CD8-positive, alpha-beta memory T cell (primary cell): ENCODE measurements at regions not wholly inside any gene's neighbourhood (a gene's known extent, or its start where the extent isn't known, plus 50 kb on each side); places are given as distances from the start of the nearest gene placed in this dataset.
"Not testable (repeated sequence)": the region's sequence is repeated elsewhere in the genome, so short reads cannot be mapped to it uniquely, and the experiment has no call there.

Experiments
- CTCF ChIA-PET: fragments of 350-600 bp; sonication (Branson Sonifier 250); formaldehyde crosslinking; loops from one replicate; lab custom pipeline; 2021; ENCODE audit warnings: antibody characterized with exemption; lab: Charles Lee
- POLR2A ChIA-PET: fragments of 350-600 bp; sonication (Branson Sonifier 250); formaldehyde crosslinking; loops from one replicate; lab custom pipeline; 2021; ENCODE audit warnings: antibody characterized with exemption; lab: Charles Lee
- DNase-seq, 5 donors: peaks; one replicate each; pipeline versions ENCODE4 v3.0.0 to v3.0.0-alpha.2; 2020 to 2022; ENCODE audit warnings: mixed read lengths in 1 of 5
- H3K27ac ChIP-seq: one replicate; pipeline ENCODE4 v1.7.0; 2013; ENCODE audit warnings: low read depth, mild to moderate bottlenecking, low read length, moderate library complexity
- H3K27me3 ChIP-seq: 2 replicates; pipeline ENCODE4 v1.7.0; 2013; ENCODE audit warnings: low read length, mild to moderate bottlenecking; ENCODE audit not compliant: insufficient read depth, poor library complexity, severe bottlenecking
- H3K36me3 ChIP-seq: 2 replicates; pipeline ENCODE4 v1.7.0; 2013; ENCODE audit warnings: mild to moderate bottlenecking, low read length, moderate library complexity; ENCODE audit not compliant: insufficient read depth
- H3K4me1 ChIP-seq: 2 replicates; pipeline ENCODE4 v1.7.0; 2013; ENCODE audit warnings: mild to moderate bottlenecking, low read length, moderate library complexity; ENCODE audit not compliant: insufficient read depth
- H3K4me3 ChIP-seq: 2 replicates; pipeline ENCODE4 v1.7.0; 2013; ENCODE audit warnings: mild to moderate bottlenecking, low read length
- H3K9me3 ChIP-seq: 2 replicates; pipeline ENCODE4 v1.7.0; 2013; ENCODE audit warnings: mild to moderate bottlenecking, low read length
- H3K27ac Mint-ChIP-seq, 8 donors: one replicate each; pipeline ENCODE4 v1.8.0; 2020 to 2021; ENCODE audit warnings: mixed read lengths in 8 of 8, mild to moderate bottlenecking in 6 of 8, inconsistent platforms in 3 of 8, moderate library complexity in 3 of 8
- H3K27me3 Mint-ChIP-seq, 2 donors: one replicate each; pipeline ENCODE4 v1.8.0; 2020 to 2021; ENCODE audit warnings: mixed read lengths in 2 of 2, mild to moderate bottlenecking in 1 of 2, moderate library complexity in 1 of 2
- H3K36me3 Mint-ChIP-seq, 3 donors: one replicate each; pipeline ENCODE4 v1.8.0; 2020 to 2021; ENCODE audit warnings: mixed read lengths in 3 of 3, inconsistent platforms in 1 of 3, mild to moderate bottlenecking in 1 of 3
- H3K4me1 Mint-ChIP-seq, 3 donors: one replicate each; pipeline ENCODE4 v1.8.0; 2020 to 2021; ENCODE audit warnings: mixed read lengths in 3 of 3, inconsistent platforms in 1 of 3, mild to moderate bottlenecking in 1 of 3
- H3K4me3 Mint-ChIP-seq, 7 donors: one replicate each; pipeline ENCODE4 v1.8.0; 2020 to 2021; ENCODE audit warnings: mixed read lengths in 7 of 7, mild to moderate bottlenecking in 6 of 7, moderate library complexity in 4 of 7, inconsistent platforms in 2 of 7
- H3K9me3 Mint-ChIP-seq, 5 donors: one replicate each; pipeline ENCODE4 v1.8.0; 2020 to 2022; ENCODE audit warnings: mixed read lengths in 5 of 5, mild to moderate bottlenecking in 3 of 5, moderate library complexity in 2 of 5, inconsistent platforms in 1 of 5

DNA sequence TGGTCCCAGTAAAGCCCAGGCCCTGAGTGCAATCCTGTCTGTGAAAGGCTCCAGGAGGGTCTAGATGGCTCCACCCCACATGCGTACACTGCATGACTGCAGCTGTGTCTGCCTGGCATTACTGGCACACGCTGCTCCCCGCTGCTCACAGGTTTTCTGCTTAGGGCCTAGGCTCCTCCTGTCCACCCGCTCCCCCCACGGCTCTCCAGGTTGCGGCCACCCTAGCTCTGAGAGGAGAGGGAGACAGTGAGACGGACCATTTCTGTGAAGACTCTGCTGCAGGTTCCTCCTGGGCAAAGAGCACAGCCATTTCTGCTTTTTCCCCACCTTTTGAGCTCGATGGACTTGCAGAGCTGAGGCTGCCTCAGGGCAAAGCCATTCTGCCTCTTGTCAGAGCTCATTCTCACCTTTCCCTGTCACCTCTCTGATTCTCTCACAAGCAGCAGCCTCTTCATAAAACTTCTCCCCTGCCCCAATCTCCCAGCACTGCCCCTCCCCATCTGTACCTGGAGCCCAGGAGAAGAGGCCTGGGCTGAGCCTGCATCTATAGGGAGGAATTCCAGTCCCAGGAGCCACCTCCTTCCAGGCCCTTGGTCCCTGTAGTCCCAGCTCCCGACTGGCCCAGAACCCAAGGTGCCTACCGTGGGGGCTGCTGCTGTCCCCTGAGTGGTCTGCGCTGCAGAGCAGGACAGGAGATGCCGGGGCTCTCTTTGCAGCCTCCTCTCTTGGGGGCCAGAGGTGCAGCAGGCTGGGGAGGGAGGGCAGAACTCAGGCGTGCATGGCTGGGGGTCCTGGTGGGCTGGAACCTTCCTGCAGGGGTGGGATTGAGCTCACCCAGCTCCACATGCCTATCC is 433.7 kb upstream of the B3GAT1 start:
- no peaks in the 10 kb centered on the region for H3K36me3 Mint-ChIP-seq
- no peaks in the 10 kb centered on the region for H3K9me3 Mint-ChIP-seq
- ChIA-PET POLR2A (no interaction called here), CTCF (no interaction called here)
- Histone ChIP-seq H3K9me3 (no peaks in the 10 kb centered on the region), H3K27ac (no peak overlapping the region), H3K4me1 (no peaks in the 10 kb centered on the region), H3K27me3 (no peaks in the 10 kb centered on the region), H3K36me3 (no peaks in the 10 kb centered on the region), H3K4me3 (no peak overlapping the region)
- H3K27ac Mint-ChIP-seq = peak overlapping the region in 1 of 8 donors; percentile 54
- H3K27me3 Mint-ChIP-seq = peaks cover 12 to 43% of the 10 kb centered on the region in 2 donors
- no peak overlapping the region for H3K4me3 Mint-ChIP-seq
- DNase-seq = no peak
- H3K4me1 Mint-ChIP-seq = no peaks in the 10 kb centered on the region

DNA sequence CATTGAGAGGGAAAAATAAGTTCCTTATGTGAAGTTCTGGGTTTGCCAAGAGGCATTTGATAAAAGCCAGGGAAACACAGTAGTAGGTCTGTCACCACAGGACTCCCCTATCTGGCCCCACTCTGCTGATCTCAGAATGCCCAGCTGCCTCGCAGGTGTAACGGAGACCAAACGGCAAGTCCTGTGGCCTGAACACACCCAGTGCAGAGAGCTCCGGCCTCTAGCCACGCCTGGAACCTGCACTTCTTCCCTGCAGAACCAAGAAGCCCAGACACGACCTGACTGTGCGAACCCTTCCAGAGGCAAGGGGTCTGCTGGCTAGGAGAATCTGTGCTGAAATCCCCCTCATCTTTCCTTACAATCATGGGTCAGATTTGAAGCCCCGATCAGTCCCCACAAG is 432.8 kb upstream of the B3GAT1 start:
- no peaks in the 10 kb centered on the region for H3K4me1 Mint-ChIP-seq
- no peaks in the 10 kb centered on the region for H3K36me3 Mint-ChIP-seq
- Histone ChIP-seq H3K27me3 (no peaks in the 10 kb centered on the region), H3K4me3 (no peak overlapping the region), H3K4me1 (no peaks in the 10 kb centered on the region), H3K9me3 (no peaks in the 10 kb centered on the region), H3K27ac (no peak overlapping the region), H3K36me3 (no peaks in the 10 kb centered on the region)
- DNase-seq = no peak
- no peaks in the 10 kb centered on the region for H3K9me3 Mint-ChIP-seq
- no peak overlapping the region for H3K4me3 Mint-ChIP-seq
- H3K27me3 Mint-ChIP-seq = peaks cover 16 to 45% of the 10 kb centered on the region in 2 donors
- CTCF ChIA-PET = no interaction called here
- no peak overlapping the region for H3K27ac Mint-ChIP-seq
- POLR2A ChIA-PET = no interaction called here

DNA sequence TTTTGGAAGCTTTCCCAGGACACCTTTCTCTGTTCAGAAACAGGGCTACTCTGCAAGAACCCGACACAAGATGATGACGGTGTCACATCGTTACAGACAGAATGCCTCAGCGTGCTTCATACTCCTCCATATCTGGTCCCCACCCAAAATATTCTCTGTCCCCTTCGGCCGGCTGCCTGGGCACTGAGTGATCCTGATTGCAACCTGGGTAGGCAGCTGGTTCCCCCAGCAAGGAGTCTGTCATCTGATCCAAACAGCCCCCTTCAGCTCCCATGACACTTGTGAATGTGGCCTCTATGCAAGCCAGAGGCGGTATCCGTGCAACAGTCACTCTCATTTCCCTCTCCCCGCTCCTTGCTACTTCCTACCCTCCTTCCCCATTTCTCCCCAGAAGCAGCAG is 431.7 kb upstream of the B3GAT1 start:
- Mint-ChIP-seq H3K27me3 (peaks cover 16 to 45% of the 10 kb centered on the region in 2 donors), H3K4me3 (no peak overlapping the region), H3K36me3 (no peaks in the 10 kb centered on the region), H3K27ac (no peak overlapping the region), H3K9me3 (no peaks in the 10 kb centered on the region), H3K4me1 (no peaks in the 10 kb centered on the region)
- Histone ChIP-seq H3K36me3 (no peaks in the 10 kb centered on the region), H3K4me1 (no peaks in the 10 kb centered on the region), H3K27me3 (no peaks in the 10 kb centered on the region), H3K27ac (no peak overlapping the region), H3K4me3 (no peak overlapping the region), H3K9me3 (no peaks in the 10 kb centered on the region)
- DNase-seq = no peak
- POLR2A ChIA-PET = no interaction called here
- CTCF ChIA-PET = no interaction called here

DNA sequence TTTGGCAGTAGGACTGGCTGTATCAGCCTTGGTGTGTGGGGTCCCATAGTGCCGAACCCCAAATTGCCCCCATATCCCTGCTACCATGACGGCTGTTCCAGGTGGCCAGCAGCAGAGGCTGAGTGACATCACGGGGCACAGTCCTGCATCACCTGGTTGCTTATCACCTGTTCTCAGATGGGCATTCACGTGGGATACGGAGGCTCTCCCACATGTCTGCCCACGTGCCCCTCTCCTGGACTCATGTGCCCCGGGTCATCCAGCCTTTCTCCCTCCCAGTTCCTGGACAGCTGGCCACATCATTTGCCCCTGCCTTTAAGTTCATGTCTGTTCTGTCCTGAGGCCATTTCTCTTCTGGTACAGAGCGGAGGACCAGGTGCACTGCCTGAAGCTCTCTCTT is 431.0 kb upstream of the B3GAT1 start:
- Histone ChIP-seq H3K4me1 (no peaks in the 10 kb centered on the region), H3K4me3 (no peak overlapping the region), H3K27me3 (no peaks in the 10 kb centered on the region), H3K36me3 (no peaks in the 10 kb centered on the region), H3K27ac (no peak overlapping the region), H3K9me3 (no peaks in the 10 kb centered on the region)
- peak overlapping the region in 1 of 8 donors; percentile 22 for H3K27ac Mint-ChIP-seq
- ChIA-PET CTCF (no interaction called here), POLR2A (no interaction called here)
- H3K36me3 Mint-ChIP-seq = no peaks in the 10 kb centered on the region
- peaks cover 16 to 45% of the 10 kb centered on the region in 2 donors for H3K27me3 Mint-ChIP-seq
- DNase-seq = no peak
- H3K4me1 Mint-ChIP-seq = no peaks in the 10 kb centered on the region
- H3K4me3 Mint-ChIP-seq = no peak overlapping the region
- H3K9me3 Mint-ChIP-seq = no peaks in the 10 kb centered on the region

DNA sequence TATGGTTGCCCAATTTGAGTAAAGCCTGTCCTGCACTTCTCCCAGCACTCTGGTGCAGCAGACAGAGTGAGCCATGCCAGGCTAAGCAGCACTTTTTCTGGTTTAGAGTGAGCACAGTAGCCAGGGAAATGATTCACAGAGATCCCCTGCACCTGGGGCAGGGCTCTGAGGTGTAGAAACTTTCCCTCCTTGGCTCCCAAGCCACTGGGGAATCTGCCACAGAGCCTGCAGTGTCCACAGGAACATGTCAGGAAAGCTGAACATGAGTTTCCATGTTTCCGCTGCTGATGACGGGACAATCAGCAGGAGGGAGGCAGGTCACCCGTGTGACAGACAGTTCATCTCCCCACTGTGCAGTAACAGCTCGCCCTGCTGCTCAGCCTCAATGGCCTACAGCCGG is 429.9 kb upstream of the B3GAT1 start:
- no peaks in the 10 kb centered on the region for H3K9me3 Mint-ChIP-seq
- no peaks in the 10 kb centered on the region for H3K4me1 ChIP-seq
- CTCF ChIA-PET = no interaction called here
- no peak overlapping the region for H3K27ac ChIP-seq
- no peaks in the 10 kb centered on the region for H3K27me3 ChIP-seq
- H3K27me3 Mint-ChIP-seq = peaks cover 16 to 45% of the 10 kb centered on the region in 2 donors
- H3K4me3 ChIP-seq = no peak overlapping the region
- no peaks in the 10 kb centered on the region for H3K36me3 ChIP-seq
- H3K36me3 Mint-ChIP-seq = no peaks in the 10 kb centered on the region
- POLR2A ChIA-PET = no interaction called here
- no peaks in the 10 kb centered on the region for H3K9me3 ChIP-seq
- H3K27ac Mint-ChIP-seq = peak overlapping the region in 1 of 8 donors; percentile 1
- no peak overlapping the region for H3K4me3 Mint-ChIP-seq
- no peak for DNase-seq
- H3K4me1 Mint-ChIP-seq = no peaks in the 10 kb centered on the region

DNA sequence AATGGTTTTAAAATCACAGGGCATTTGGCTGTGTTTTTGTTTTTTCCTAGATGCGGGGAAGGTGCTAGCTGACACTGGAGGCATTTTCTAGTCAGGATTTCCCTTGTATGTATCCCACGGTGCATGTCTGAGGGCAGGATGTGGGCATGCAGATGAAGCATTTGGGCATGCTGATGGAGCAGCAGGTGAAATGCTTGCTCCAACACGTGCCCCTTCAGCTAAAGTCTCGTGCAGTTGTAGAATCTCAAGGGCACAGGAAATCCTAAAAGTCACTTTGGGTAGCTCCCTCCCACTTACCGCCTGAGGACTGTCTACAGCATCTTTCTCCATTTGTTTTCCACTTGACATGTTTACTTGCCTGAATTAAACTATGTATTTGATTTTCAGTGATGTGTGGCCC is 429.4 kb upstream of the B3GAT1 start:
- Mint-ChIP-seq H3K27me3 (peaks cover 16 to 45% of the 10 kb centered on the region in 2 donors), H3K9me3 (no peaks in the 10 kb centered on the region), H3K4me3 (no peak overlapping the region), H3K27ac (no peak overlapping the region), H3K36me3 (no peaks in the 10 kb centered on the region), H3K4me1 (no peaks in the 10 kb centered on the region)
- ChIA-PET CTCF (no interaction called here), POLR2A (no interaction called here)
- Histone ChIP-seq H3K4me1 (no peaks in the 10 kb centered on the region), H3K36me3 (no peaks in the 10 kb centered on the region), H3K27ac (no peak overlapping the region), H3K27me3 (no peaks in the 10 kb centered on the region), H3K4me3 (no peak overlapping the region), H3K9me3 (no peaks in the 10 kb centered on the region)
- DNase-seq = no peak

DNA sequence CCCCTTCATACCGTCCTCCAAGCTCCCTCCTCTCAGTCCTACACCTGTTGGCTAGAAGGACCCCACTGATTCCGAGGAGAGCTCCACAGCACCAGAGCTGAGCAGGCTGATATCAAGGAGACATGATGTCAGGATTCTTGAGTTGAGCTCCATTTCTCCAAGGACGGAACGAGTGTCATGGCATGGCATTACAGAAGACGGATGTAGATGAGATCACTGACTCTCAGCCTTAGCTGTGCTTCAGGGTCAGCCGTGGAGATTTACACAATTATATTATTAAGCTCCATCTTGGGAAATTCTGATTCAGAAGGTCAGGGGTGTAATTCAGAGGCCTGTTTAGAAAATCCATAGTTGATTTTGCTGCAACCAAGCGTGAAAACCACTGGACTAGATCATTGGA is 428.9 kb upstream of the B3GAT1 start:
- ChIA-PET POLR2A (no interaction called here), CTCF (no interaction called here)

DNA sequence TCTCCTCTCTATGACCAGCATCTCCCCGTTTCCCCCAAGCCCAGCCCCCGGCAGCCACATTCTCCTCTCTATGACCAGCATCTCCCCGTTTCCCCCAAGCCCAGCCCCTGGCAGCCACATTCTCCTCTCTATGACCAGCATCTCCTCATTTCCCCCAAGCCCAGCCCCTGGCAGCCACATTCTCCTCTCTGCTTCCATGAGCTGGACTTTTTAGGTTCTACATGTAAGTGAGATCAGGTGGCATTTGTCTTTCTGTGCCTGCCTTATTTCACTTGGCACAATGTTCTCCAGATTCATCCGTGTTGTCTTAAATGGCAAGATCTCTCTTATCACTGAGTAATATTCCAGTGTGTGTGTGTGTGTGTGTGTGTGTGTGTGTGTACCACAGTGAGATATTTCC is 428.1 kb upstream of the B3GAT1 start:
- POLR2A ChIA-PET, H3K9me3 ChIP-seq, H3K36me3 ChIP-seq, H3K4me1 Mint-ChIP-seq, H3K27ac Mint-ChIP-seq, H3K27me3 ChIP-seq, DNase-seq, H3K27ac ChIP-seq, H3K4me1 ChIP-seq, H3K36me3 Mint-ChIP-seq, H3K4me3 ChIP-seq, CTCF ChIA-PET, H3K4me3 Mint-ChIP-seq, H3K9me3 Mint-ChIP-seq: not testable (repeated sequence)
- H3K27me3 Mint-ChIP-seq = peaks cover 16 to 44% of the 10 kb centered on the region in 2 donors

More for the DNA sequence above, 428.9 kb upstream of the B3GAT1 start:
- Mint-ChIP-seq H3K9me3 (no peaks in the 10 kb centered on the region), H3K27me3 (peaks cover 16 to 45% of the 10 kb centered on the region in 2 donors), H3K36me3 (no peaks in the 10 kb centered on the region), H3K27ac (no peak overlapping the region), H3K4me3 (no peak overlapping the region), H3K4me1 (no peaks in the 10 kb centered on the region)
- DNase-seq = no peak
- H3K27me3 ChIP-seq = no peaks in the 10 kb centered on the region
- no peaks in the 10 kb centered on the region for H3K4me1 ChIP-seq
- H3K27ac ChIP-seq = no peak overlapping the region
- H3K9me3 ChIP-seq = no peaks in the 10 kb centered on the region
- H3K4me3 ChIP-seq = no peak overlapping the region
- no peaks in the 10 kb centered on the region for H3K36me3 ChIP-seq
